ENCODE measurements at regions not wholly inside any gene's neighbourhood (a gene's known extent, or its start where the extent isn't known, plus 50 kb on each side); places are given as distances from the start of the nearest gene placed in this dataset.
"Not testable (repeated sequence)": the region's sequence is repeated elsewhere in the genome, so short reads cannot be mapped to it uniquely, and the experiment has no call there.

GRCh38 chr14:50031602-50032313 is 84.6 kb downstream of the VCPKMT start:
- Mint-ChIP-seq H3K36me3 (ENCODE audit: low read depth, unreplicated experiment) (no peaks in the 10 kb centered on the region), H3K27me3 (ENCODE audit: low read depth, unreplicated experiment) (peaks cover 9% of the 10 kb centered on the region), H3K4me1 (ENCODE audit: low read depth, unreplicated experiment) (peaks cover 7% of the 10 kb centered on the region), H3K27ac (ENCODE audit: unreplicated experiment) (peak overlapping the region; percentile 22), H3K4me3 (ENCODE audit: unreplicated experiment) (no peak overlapping the region), H3K9me3 (ENCODE audit: unreplicated experiment) (peaks cover 8% of the 10 kb centered on the region)
- Histone ChIP-seq H3K9me3 (ENCODE audit: insufficient read depth, low read depth, low read length) (no peaks in the 10 kb centered on the region), H3K79me2 (ENCODE audit: insufficient read depth, low read length) (no peaks in the 10 kb centered on the region), H3K4me1 (ENCODE audit: insufficient read depth, low read length) (no peaks in the 10 kb centered on the region), H2AFZ (ENCODE audit: low read depth, low read length) (no peak overlapping the region), H4K20me1 (ENCODE audit: insufficient read depth, low read length) (no peaks in the 10 kb centered on the region), H3K27ac (ENCODE audit: low read depth, low read length) (no peak overlapping the region), H3K36me3 (ENCODE audit: insufficient read depth, low read length) (no peaks in the 10 kb centered on the region), H3K9ac (ENCODE audit: low read length) (no peak overlapping the region), H3K4me2 (ENCODE audit: low read length) (no peak overlapping the region), H3K27me3 (ENCODE audit: insufficient read depth, low read length) (no peaks in the 10 kb centered on the region), H3K4me3 (ENCODE audit: insufficient read depth, low read depth, low read length) (no peak overlapping the region)
- no peak for FAIRE-seq
- TF ChIP-seq CTCF (IDR thresholded peaks at IDR 0.05; ENCODE audit: insufficient read depth, low read depth, low read length) (no peak), EZH2 (IDR thresholded peaks at IDR 0.05; ENCODE audit: insufficient read depth, low read length) (no peak)
- peak; percentile 55 for DNase-seq (ENCODE audit: low read depth)

DNA sequence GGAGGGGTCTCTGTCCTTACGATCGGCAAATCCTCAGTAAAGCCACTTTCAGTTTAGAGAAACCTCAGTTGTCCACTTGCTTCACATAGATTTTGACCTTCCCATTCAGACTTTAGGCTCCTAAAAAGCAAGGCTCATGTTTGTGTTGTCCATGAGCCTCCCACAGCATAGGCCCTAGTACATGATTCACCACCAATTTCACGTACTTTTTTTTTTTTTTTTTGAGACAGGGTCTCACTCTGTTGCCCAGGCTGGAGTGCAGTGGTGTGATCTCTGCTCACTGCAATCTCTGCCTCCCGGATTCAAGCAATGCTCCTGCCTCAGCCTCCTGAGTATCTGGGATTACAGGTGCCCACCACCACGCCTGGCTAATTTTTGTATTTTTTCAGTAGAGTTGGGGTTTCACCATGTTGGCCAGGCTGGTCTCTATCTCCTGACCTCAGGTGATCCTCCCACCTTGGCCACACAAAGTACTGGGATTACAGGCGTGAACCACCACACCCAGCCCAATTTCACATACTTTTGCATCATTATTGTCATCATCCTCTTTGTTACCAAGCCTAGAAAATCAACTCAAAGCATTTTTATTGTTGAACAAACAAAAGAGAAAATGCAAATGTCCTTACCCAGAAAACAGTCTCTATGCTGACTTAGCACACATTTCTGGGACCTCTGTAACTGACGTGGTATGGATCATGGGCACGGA is 83.8 kb downstream of the VCPKMT start:
- not testable (repeated sequence) for FAIRE-seq; H3K36me3 Mint-ChIP-seq (ENCODE audit: low read depth, unreplicated experiment); H3K4me2 ChIP-seq (ENCODE audit: low read length); H3K9me3 Mint-ChIP-seq (ENCODE audit: unreplicated experiment); H3K27ac ChIP-seq (ENCODE audit: low read depth, low read length); H3K4me1 ChIP-seq (ENCODE audit: insufficient read depth, low read length); H2AFZ ChIP-seq (ENCODE audit: low read depth, low read length); H4K20me1 ChIP-seq (ENCODE audit: insufficient read depth, low read length); H3K9me3 ChIP-seq (ENCODE audit: insufficient read depth, low read depth, low read length); H3K4me3 Mint-ChIP-seq (ENCODE audit: unreplicated experiment); DNase-seq (ENCODE audit: low read depth); H3K4me3 ChIP-seq (ENCODE audit: insufficient read depth, low read depth, low read length); H3K4me1 Mint-ChIP-seq (ENCODE audit: low read depth, unreplicated experiment); H3K36me3 ChIP-seq (ENCODE audit: insufficient read depth, low read length); H3K9ac ChIP-seq (ENCODE audit: low read length); H3K27me3 ChIP-seq (ENCODE audit: insufficient read depth, low read length); H3K27me3 Mint-ChIP-seq (ENCODE audit: low read depth, unreplicated experiment); H3K79me2 ChIP-seq (ENCODE audit: insufficient read depth, low read length)
- peak overlapping the region; percentile 12 for H3K27ac Mint-ChIP-seq (ENCODE audit: unreplicated experiment)

DNA sequence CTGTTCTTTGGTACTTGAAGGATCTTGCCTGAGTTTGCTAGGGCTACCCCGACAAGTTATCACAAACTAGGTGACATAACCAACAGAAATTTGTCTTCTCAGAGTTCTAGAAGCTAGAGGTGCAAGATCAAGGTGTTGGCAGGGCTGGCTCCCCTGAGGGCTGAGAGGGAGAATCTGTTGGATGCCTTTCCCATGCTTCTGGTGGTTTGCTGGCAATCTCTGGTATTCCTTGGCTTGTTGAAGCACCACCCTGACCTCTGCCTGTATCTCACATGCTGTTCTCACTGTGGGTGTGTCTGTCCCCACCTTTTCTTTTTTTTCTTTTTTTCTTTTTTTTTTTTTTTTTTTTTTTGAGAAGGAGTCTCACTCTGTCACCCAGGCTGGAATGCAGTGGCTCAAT is 81.2 kb downstream of the VCPKMT start:
- Mint-ChIP-seq H3K9me3 (ENCODE audit: unreplicated experiment) (peaks cover 8% of the 10 kb centered on the region), H3K36me3 (ENCODE audit: low read depth, unreplicated experiment) (no peaks in the 10 kb centered on the region), H3K27me3 (ENCODE audit: low read depth, unreplicated experiment) (peaks cover 5% of the 10 kb centered on the region), H3K27ac (ENCODE audit: unreplicated experiment) (no peak overlapping the region), H3K4me3 (ENCODE audit: unreplicated experiment) (no peak overlapping the region), H3K4me1 (ENCODE audit: low read depth, unreplicated experiment) (peaks cover 26% of the 10 kb centered on the region)
- H3K36me3 ChIP-seq (ENCODE audit: insufficient read depth, low read length) = no peaks in the 10 kb centered on the region
- H4K20me1 ChIP-seq (ENCODE audit: insufficient read depth, low read length) = no peaks in the 10 kb centered on the region
- TF ChIP-seq CTCF (IDR thresholded peaks at IDR 0.05; ENCODE audit: insufficient read depth, low read depth, low read length) = no peak
- no peak for TF ChIP-seq EZH2 (IDR thresholded peaks at IDR 0.05; ENCODE audit: insufficient read depth, low read length)
- H3K4me1 ChIP-seq (ENCODE audit: insufficient read depth, low read length) = peaks cover 25% of the 10 kb centered on the region
- H3K4me2 ChIP-seq (ENCODE audit: low read length) = no peak overlapping the region
- H2AFZ ChIP-seq (ENCODE audit: low read depth, low read length) = no peak overlapping the region
- no peaks in the 10 kb centered on the region for H3K79me2 ChIP-seq (ENCODE audit: insufficient read depth, low read length)
- no peak overlapping the region for H3K4me3 ChIP-seq (ENCODE audit: insufficient read depth, low read depth, low read length)
- H3K27me3 ChIP-seq (ENCODE audit: insufficient read depth, low read length) = no peaks in the 10 kb centered on the region
- H3K27ac ChIP-seq (ENCODE audit: low read depth, low read length) = no peak overlapping the region
- H3K9ac ChIP-seq (ENCODE audit: low read length) = no peak overlapping the region
- no peak for FAIRE-seq
- no peaks in the 10 kb centered on the region for H3K9me3 ChIP-seq (ENCODE audit: insufficient read depth, low read depth, low read length)
- DNase-seq (ENCODE audit: low read depth) = no peak

Measured in astrocyte (in vitro differentiated cells and primary cell).